K562 (cell line): ENCODE measurements at regions not wholly inside any gene's neighbourhood (a gene's known extent, or its start where the extent isn't known, plus 50 kb on each side); places are given as distances from the start of the nearest gene placed in this dataset.

Source experiments
- ATAC-seq: fragments of 200-7000 bp; cut with Tn5 transposase; 3 replicates; pipeline ENCODE4 v1.9.1; 2020; ENCODE audit warnings: moderate library complexity
- BruUV-seq: library from RNA; stranded (reverse); fragments of 400-500 nt; replicated peaks from 2 replicates; lab custom pipeline; 2021; lab: Mats Ljungman, UMichigan
- CTCF ChIA-PET: fragments of 300-600 bp; formaldehyde crosslinking; extraction: SDS; loops from one replicate; lab custom pipeline; 2021; ENCODE audit warnings: low intra/inter-chr PET ratio; lab: Yijun Ruan, JAX
- POLR2A ChIA-PET: fragments of 300-600, 350-650 bp; sonication (Branson Sonifier 250); formaldehyde crosslinking; extraction: SDS; loops from one replicate; lab custom pipeline; 2021; ENCODE audit warnings: antibody characterized with exemption, inconsistent platforms; lab: Yijun Ruan, JAX
- DNase-seq, 4 experiments: peaks; one replicate each; pipeline versions ENCODE4 v3.0.0 to v3.0.0-alpha.2; 2011 to 2018; ENCODE audit warnings: low spot score in 3 of 4, mixed read lengths in 3 of 4; ENCODE audit errors: extremely low read depth in 1 of 4
- FAIRE-seq: peaks from 2 replicates; lab custom pipeline; 2011; peaks lifted over from hg19 to GRCh38; lab: Jason Lieb, UNC
- H2AFZ ChIP-seq: 2 replicates; pipeline ENCODE4 v1.6.0; 2011; ENCODE audit warnings: low read depth, low read length, control low read depth, inconsistent platforms
- H3K27ac ChIP-seq: fragments of 200-600 bp; 3 replicates; pipeline ENCODE4 v1.8.0; 2011; ENCODE audit warnings: low read depth, mild to moderate bottlenecking, control low read depth, inconsistent platforms, low read length, moderate library complexity, mixed read lengths; ENCODE audit errors: extremely low read depth
- H3K27me3 ChIP-seq, 2 experiments: fragments of 300-600 bp in 1 of 2; 2 replicates in 1 of 2; 3 replicates in 1 of 2; pipeline versions ENCODE4 v1.6.0 to v1.8.0; 2011; ENCODE audit warnings: inconsistent platforms in 2 of 2, low read length in 2 of 2, mild to moderate bottlenecking in 1 of 2, mixed read lengths in 1 of 2, moderate library complexity in 1 of 2; ENCODE audit not compliant: control insufficient read depth in 2 of 2, insufficient read depth in 2 of 2
- H3K36me3 ChIP-seq: fragments of 300-600 bp; 3 replicates; pipeline ENCODE4 v1.8.0; 2011; ENCODE audit warnings: mild to moderate bottlenecking, low read length, inconsistent platforms; ENCODE audit not compliant: control insufficient read depth, insufficient read depth
- H3K4me1 ChIP-seq, 2 experiments: fragments of 200-600 bp in 1 of 2; replicated peaks in 1 of 2; 2 replicates in 1 of 2; 3 replicates in 1 of 2; pipeline versions ENCODE4 v1.5.1 to v1.8.0; 2011; ENCODE audit warnings: inconsistent platforms in 2 of 2, low read length in 2 of 2, mild to moderate bottlenecking in 1 of 2, mixed read lengths in 1 of 2, moderate library complexity in 1 of 2; ENCODE audit not compliant: control insufficient read depth in 2 of 2, insufficient read depth in 2 of 2
- H3K4me2 ChIP-seq: 2 replicates; pipeline ENCODE4 v1.6.1; 2011; ENCODE audit warnings: low read length, control low read depth, inconsistent platforms, mixed read lengths; ENCODE audit not compliant: insufficient read depth
- H3K4me3 ChIP-seq: fragments of 200-600 bp; sonication (generic), shearing (Covaris generic); 2 replicates; pipeline ENCODE4 v1.5.1; 2016; ENCODE audit warnings: control low read depth, inconsistent platforms
- H3K79me2 ChIP-seq: fragments of 200-600 bp; 3 replicates; pipeline ENCODE4 v1.8.0; 2011; ENCODE audit warnings: low read length, inconsistent platforms; ENCODE audit not compliant: control insufficient read depth, insufficient read depth
- H3K9ac ChIP-seq, 2 experiments: 2 replicates each; pipeline versions ENCODE4 v1.6.0 to v1.6.1; 2011; ENCODE audit warnings: low read depth in 2 of 2, low read length in 2 of 2, control low read depth in 1 of 2, inconsistent platforms in 1 of 2, mild to moderate bottlenecking in 1 of 2, mixed read lengths in 1 of 2; ENCODE audit not compliant: insufficient read depth in 1 of 2
- H3K9me1 ChIP-seq: one replicate; pipeline ENCODE4 v1.6.0; 2011; ENCODE audit warnings: inconsistent platforms, mild to moderate bottlenecking, low read length, moderate library complexity; ENCODE audit not compliant: control insufficient read depth, insufficient read depth
- H3K9me3 ChIP-seq: replicated peaks from 2 replicates; pipeline ENCODE4 v1.5.1; 2011; ENCODE audit warnings: low read depth, low read length, inconsistent platforms; ENCODE audit not compliant: control insufficient read depth, insufficient read depth
- H4K20me1 ChIP-seq: replicated peaks from 2 replicates; pipeline ENCODE4 v1.6.1; 2011; ENCODE audit warnings: low read length, inconsistent platforms, mixed read lengths; ENCODE audit not compliant: control insufficient read depth, insufficient read depth
- ATF3 ChIP-seq, 2 experiments: fragments of 450-650 bp in 1 of 2; sonication (generic) in 1 of 2; formaldehyde crosslinking in 1 of 2; IDR thresholded peaks in 1 of 2; conservative IDR thresholded peaks in 1 of 2; 2 replicates each; pipeline versions ENCODE4 v1.6.1 to v1.8.1; 2016 to 2023; ENCODE audit warnings: mild to moderate bottlenecking in 2 of 2, moderate library complexity in 2 of 2, inconsistent platforms in 1 of 2, missing genetic modification reagents in 1 of 2
- DPF2 ChIP-seq: fragments of 450-650 bp; IDR thresholded peaks from 2 replicates; pipeline ENCODE4 v1.6.1; 2016
- MEF2A ChIP-seq: IDR thresholded peaks from 2 replicates; pipeline ENCODE4 v1.6.1; 2011; ENCODE audit warnings: low read depth, mild to moderate bottlenecking, low read length, moderate library complexity; ENCODE audit not compliant: control insufficient read depth
- POLR2B ChIP-seq: fragments of 450-650 bp; IDR thresholded peaks from 2 replicates; pipeline ENCODE4 v1.6.1; 2018; ENCODE audit warnings: low read depth; ENCODE audit not compliant: partially characterized antibody
- ZNF41 ChIP-seq: fragments of 250-450 bp; sonication (Bioruptor Pico); conservative IDR thresholded peaks from 2 replicates; pipeline ENCODE4 v1.4.0; 2020; ENCODE audit warnings: mild to moderate bottlenecking
- WGBS: fragments of 100-300 bp; shearing (Covaris generic); methylation state at CpG from one replicate; pipeline ENCODE4 v1.1.6; 2016; ENCODE audit warnings: low coverage, mixed read lengths; ENCODE audit not compliant: insufficient coverage; ENCODE audit errors: missing lambda C conversion rate; 5-methylcytosine and 5-hydroxymethylcytosine counted together
- in situ Hi-C: fragments of 300-500 bp; cut with MboI; formaldehyde crosslinking; loops from 4 replicates; pipeline ENCODE4 v1.15.0; 2018; ENCODE audit warnings: inconsistent platforms, mixed read lengths
- intact Hi-C: fragments of 100-400 bp; cut with micrococcal nuclease; formaldehyde crosslinking; loops from 2 replicates; pipeline ENCODE4 v1.14.2; 2022

- in situ Hi-C loops: no loop called here
- Histone ChIP-seq H3K9me1 (no peaks in the 10 kb centered on the region), H3K27me3 (peaks cover 3 to 12% of the 10 kb centered on the region in 2 experiments; a peak in 2 of 5 replicates), H3K9ac (no peak overlapping the region), H3K4me1 (no peaks in the 10 kb centered on the region), H3K79me2 (no peaks in the 10 kb centered on the region), H4K20me1 (no peaks in the 10 kb centered on the region), H3K9me3 (no peaks in the 10 kb centered on the region), H2AFZ (no peak overlapping the region), H3K4me3 (no peak overlapping the region), H3K36me3 (no peaks in the 10 kb centered on the region), H3K4me2 (no peak overlapping the region), H3K27ac (no peak overlapping the region)
- 4% methylated on average over 9 of the region's 10 CpGs for WGBS
- ChIA-PET POLR2A (interaction anchor here (0.6 kb wide), 1 partner anchor 1024 kb away, joined by 3 read pairs; no protein-coding TSS in a partner anchor), CTCF (no interaction called here)
- no peak for TF ChIP-seq POLR2B
- BruUV-seq: no TSS peak
- intact Hi-C loops: no loop called here
- ATAC-seq (no peak), DNase-seq (no peak), FAIRE-seq (no peak)
Measured at GRCh38 chr2:31778153-31778552, 197.4 kb upstream of the SRD5A2 start.

GRCh38 chr2:31770741-31771140 lies 190.0 kb upstream of the SRD5A2 start:
- Histone ChIP-seq H3K27me3 (no peaks in the 10 kb centered on the region; a peak in 1 of 5 replicates), H3K4me1 (no peaks in the 10 kb centered on the region), H3K4me3 (no peak overlapping the region), H2AFZ (no peak overlapping the region), H3K36me3 (no peaks in the 10 kb centered on the region), H3K9me1 (no peaks in the 10 kb centered on the region), H3K9ac (no peak overlapping the region), H3K79me2 (no peaks in the 10 kb centered on the region), H3K4me2 (no peak overlapping the region), H4K20me1 (no peaks in the 10 kb centered on the region), H3K9me3 (no peaks in the 10 kb centered on the region), H3K27ac (no peak overlapping the region)
- intact Hi-C loops: no loop called here
- no TSS peak for BruUV-seq
- no peak for DNase-seq
- ChIA-PET POLR2A (no interaction called here), CTCF (no interaction called here)
- no peak for ATAC-seq
- WGBS: 0% methylated on average over 2 of the region's 2 CpGs
- no peak for FAIRE-seq
- in situ Hi-C loops: no loop called here
- TF ChIP-seq ZNF41: 0 out of 2 replicates have a peak, but pooled peaks have one; percentile 15
- no peak for TF ChIP-seq MEF2A
- TF ChIP-seq ATF3 (IDR thresholded peaks at IDR 0.05): peak; percentile 12; the same call in 1 of the 2 replicates
- no peak for TF ChIP-seq ATF3 (CRISPR knock-in tag; conservative IDR thresholded peaks at IDR 0.05)
- no peak for TF ChIP-seq DPF2
